ENCODE measurements at regions not wholly inside any gene's neighbourhood (a gene's known extent, or its start where the extent isn't known, plus 50 kb on each side); places are given as distances from the start of the nearest gene placed in this dataset.

DNA sequence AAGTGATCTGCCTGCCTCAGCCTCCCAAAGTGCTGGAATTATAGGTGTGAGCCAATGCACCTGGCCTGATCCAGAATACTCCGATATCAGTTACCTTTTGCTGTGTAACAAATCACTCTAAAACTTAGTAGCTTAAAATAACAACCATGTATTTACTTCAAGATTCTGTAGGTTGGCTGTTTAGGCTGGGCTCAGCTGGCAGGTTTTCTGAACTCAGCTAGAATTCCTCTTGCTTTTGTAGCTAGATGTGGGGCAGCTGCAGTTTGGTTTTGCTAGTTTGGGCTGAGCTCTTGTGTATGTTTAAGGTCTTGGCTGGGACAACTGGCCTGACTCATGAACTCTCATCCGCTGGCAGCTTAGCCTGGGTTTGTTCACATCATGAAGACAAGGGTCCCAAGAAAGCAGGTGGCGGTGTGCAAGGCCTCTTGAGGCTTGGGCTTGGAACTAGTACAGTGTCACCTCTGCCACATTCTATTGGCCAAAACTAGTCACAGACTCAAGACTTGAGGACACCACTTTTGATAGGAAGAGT lies 138.3 kb upstream of the SHB start:
- Histone ChIP-seq H3K9me3 (peaks cover 7% of the 10 kb centered on the region), H3K27ac (no peak overlapping the region), H3K4me1 (no peaks in the 10 kb centered on the region), H3K4me3 (no peak overlapping the region), H3K27me3 (no peaks in the 10 kb centered on the region), H3K36me3 (no peaks in the 10 kb centered on the region)
- peak in 1 of 2 donors; percentile 43 for DNase-seq (ENCODE audit: low spot score in 2 of 2)
- TF ChIP-seq POLR2AphosphoS5 (IDR thresholded peaks at IDR 0.05) (no peak), EP300 (IDR thresholded peaks at IDR 0.05) (no peak), POLR2A (IDR thresholded peaks at IDR 0.05) (no peak), CTCF (IDR thresholded peaks at IDR 0.05) (no peak)
- 63% methylated on average over 3 of the region's 3 CpGs for WGBS

DNA sequence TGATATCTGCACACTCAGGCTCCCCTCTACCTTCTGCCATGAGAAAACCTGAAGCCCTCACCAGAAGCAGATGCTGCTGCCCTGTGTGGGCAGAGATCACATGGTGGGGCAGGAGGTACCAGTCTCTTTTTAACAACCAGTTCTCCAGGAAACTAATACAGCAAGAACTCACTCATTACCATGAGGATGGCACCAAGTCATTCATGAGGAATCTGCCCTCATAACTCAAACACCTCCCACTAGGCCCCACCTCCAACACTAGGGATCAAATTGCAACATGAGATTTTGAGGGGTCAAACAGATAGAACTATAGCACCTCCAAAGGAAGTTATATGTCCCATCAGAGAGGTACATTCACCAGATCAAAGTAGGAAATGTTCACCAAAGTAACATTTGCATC lies 136.3 kb upstream of the SHB start:
- Histone ChIP-seq H3K4me1 (no peaks in the 10 kb centered on the region), H3K36me3 (no peaks in the 10 kb centered on the region), H3K4me3 (no peak overlapping the region), H3K27me3 (no peaks in the 10 kb centered on the region), H3K27ac (no peak overlapping the region), H3K9me3 (peaks cover 7% of the 10 kb centered on the region)
- TF ChIP-seq POLR2A (IDR thresholded peaks at IDR 0.05) (no peak), CTCF (IDR thresholded peaks at IDR 0.05) (no peak), EP300 (IDR thresholded peaks at IDR 0.05) (no peak), POLR2AphosphoS5 (IDR thresholded peaks at IDR 0.05) (no peak)
- no peak for DNase-seq (ENCODE audit: low spot score in 2 of 2)

GRCh38 chr9:38202336-38202938 lies 133.4 kb upstream of the SHB start:
- H3K27me3 ChIP-seq, result no peaks in the 10 kb centered on the region
- DNase-seq (ENCODE audit: low spot score in 2 of 2), result peak in 1 of 2 donors; percentile 18
- H3K4me3 ChIP-seq, result no peak overlapping the region
- H3K27ac ChIP-seq, result no peak overlapping the region
- TF ChIP-seq EP300 (IDR thresholded peaks at IDR 0.05) (no peak), POLR2A (IDR thresholded peaks at IDR 0.05) (no peak), POLR2AphosphoS5 (IDR thresholded peaks at IDR 0.05) (no peak), CTCF (IDR thresholded peaks at IDR 0.05) (no peak)
- H3K4me1 ChIP-seq, result no peaks in the 10 kb centered on the region
- H3K36me3 ChIP-seq, result no peaks in the 10 kb centered on the region
- WGBS, result 65% methylated on average over 7 of the region's 7 CpGs
- H3K9me3 ChIP-seq, result peaks cover under 1% of the 10 kb centered on the region

- no peak overlapping the region for H3K4me3 ChIP-seq
- H3K9me3 ChIP-seq, result no peaks in the 10 kb centered on the region
- H3K36me3 ChIP-seq, result no peaks in the 10 kb centered on the region
- peak in 1 of 2 donors; percentile 26 for DNase-seq (ENCODE audit: low spot score in 2 of 2)
- H3K27ac ChIP-seq, result no peak overlapping the region
- no peaks in the 10 kb centered on the region for H3K27me3 ChIP-seq
- 67% methylated on average over 3 of the region's 3 CpGs for WGBS
- no peak for TF ChIP-seq POLR2AphosphoS5 (IDR thresholded peaks at IDR 0.05)
- no peak for TF ChIP-seq POLR2A (IDR thresholded peaks at IDR 0.05)
- no peak for TF ChIP-seq CTCF (IDR thresholded peaks at IDR 0.05)
- TF ChIP-seq EP300 (IDR thresholded peaks at IDR 0.05), result no peak
- H3K4me1 ChIP-seq, result peaks cover 5% of the 10 kb centered on the region
These were observed 132.8 kb upstream of the SHB start for GRCh38 chr9:38201844-38202243.

DNA sequence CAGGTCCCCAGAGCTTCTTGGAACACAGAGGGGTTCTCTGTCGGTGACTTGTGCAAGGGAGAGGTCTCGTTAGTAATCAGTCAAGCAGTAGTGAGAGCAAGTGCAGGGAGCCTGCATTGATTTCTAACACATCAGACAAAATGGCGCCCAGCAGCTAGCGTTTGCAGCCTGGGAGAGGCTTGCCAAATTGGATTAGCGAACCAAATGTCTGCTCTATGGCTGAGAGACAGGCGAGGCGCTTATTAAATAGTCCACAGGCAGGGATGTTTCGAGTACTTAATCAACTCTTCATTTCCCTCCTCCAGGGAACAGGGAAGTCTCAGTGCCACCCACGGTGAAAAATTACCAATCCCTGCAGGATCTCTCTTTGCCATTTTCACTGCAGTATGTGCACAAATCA lies 131.4 kb upstream of the SHB start:
- DNase-seq (ENCODE audit: low spot score in 2 of 2), result no peak
- Histone ChIP-seq H3K4me1 (peaks cover 16% of the 10 kb centered on the region), H3K36me3 (no peaks in the 10 kb centered on the region), H3K27me3 (no peaks in the 10 kb centered on the region), H3K4me3 (no peak overlapping the region), H3K27ac (no peak overlapping the region), H3K9me3 (no peaks in the 10 kb centered on the region)
- 86% methylated on average over 9 of the region's 9 CpGs for WGBS
- TF ChIP-seq EP300 (IDR thresholded peaks at IDR 0.05) (no peak), POLR2AphosphoS5 (IDR thresholded peaks at IDR 0.05) (no peak), CTCF (IDR thresholded peaks at IDR 0.05) (no peak), POLR2A (IDR thresholded peaks at IDR 0.05) (no peak)
